ENCODE measurements at regions not wholly inside any gene's neighbourhood (a gene's known extent, or its start where the extent isn't known, plus 50 kb on each side); places are given as distances from the start of the nearest gene placed in this dataset.

- TF ChIP-seq CTCF (CRISPR knock-in tag; IDR thresholded peaks at IDR 0.05) (no peak), RFXAP (CRISPR knock-in tag; IDR thresholded peaks at IDR 0.05; ENCODE audit: borderline replicate concordance) (no peak), SRY (CRISPR knock-in tag; IDR thresholded peaks at IDR 0.05) (no peak), RNF2 (conservative IDR thresholded peaks at IDR 0.05; ENCODE audit: low read depth) (no peak), ZNF660 (CRISPR knock-in tag; IDR thresholded peaks at IDR 0.05; ENCODE audit: borderline replicate concordance, low read depth) (no peak), BRCA1 (CRISPR knock-in tag; IDR thresholded peaks at IDR 0.05) (no peak)
Observed at GRCh38 chr17:33668516-33668915, 375.4 kb upstream of the ASIC2 start.

Data from HepG2 (cell line).